PC-3 (cell line): ENCODE measurements at regions not wholly inside any gene's neighbourhood (a gene's known extent, or its start where the extent isn't known, plus 50 kb on each side); places are given as distances from the start of the nearest gene placed in this dataset.

Experiments used
- ATAC-seq: fragments of 200-7000 bp; cut with Tn5 transposase; 2 replicates; pipeline ENCODE4 v1.9.1; 2020; ENCODE audit warnings: mild to moderate bottlenecking, moderate library complexity
- BruUV-seq: library from RNA; stranded (reverse); fragments of 400-500 nt; replicated peaks from 2 replicates; lab custom pipeline; 2021; lab: Mats Ljungman, UMichigan
- CTCF ChIA-PET: fragments of 300-600 bp; sonication (Branson Sonifier 250); formaldehyde crosslinking; loops from one replicate; lab custom pipeline; 2022; ENCODE audit warnings: antibody characterized with exemption; lab: Charles Lee
- POLR2A ChIA-PET: fragments of 300-600 bp; sonication (Branson Sonifier 250); formaldehyde crosslinking; loops from one replicate; lab custom pipeline; 2022; ENCODE audit warnings: antibody characterized with exemption; ENCODE audit not compliant: unreplicated experiment; lab: Charles Lee
- DNase-seq: peaks from one replicate; pipeline ENCODE4 v3.0.0-alpha.2; 2015
- H2AFZ ChIP-seq: fragments of 300-600 bp; sonication (generic); 2 replicates; pipeline ENCODE4 v1.6.0; 2016; ENCODE audit warnings: antibody characterized with exemption, low read length
- H3F3A ChIP-seq: fragments of 300-600 bp; sonication (generic); one replicate; pipeline ENCODE4 v1.6.0; 2017; ENCODE audit warnings: antibody characterized with exemption, low read length, control low read depth, mild to moderate bottlenecking; ENCODE audit not compliant: unreplicated experiment
- H3K27ac ChIP-seq: fragments of 300-600 bp; sonication (generic); 2 replicates; pipeline ENCODE4 v1.5.1; 2016; ENCODE audit warnings: mild to moderate bottlenecking, low read length
- H3K27me3 ChIP-seq: fragments of 300-600 bp; sonication (generic); 2 replicates; pipeline ENCODE4 v1.6.1; 2016; ENCODE audit warnings: low read length, mixed read lengths
- H3K36me3 ChIP-seq: fragments of 300-600 bp; sonication (generic); 2 replicates; pipeline ENCODE4 v1.6.1; 2016; ENCODE audit warnings: low read depth, mixed run types, low read length, mixed read lengths
- H3K4me1 ChIP-seq: fragments of 300-600 bp; sonication (generic); 2 replicates; pipeline ENCODE4 v1.5.1; 2016; ENCODE audit warnings: low read length; ENCODE audit not compliant: insufficient read depth
- H3K4me2 ChIP-seq: fragments of 300-600 bp; sonication (generic); 2 replicates; pipeline ENCODE4 v1.6.0; 2016; ENCODE audit warnings: low read length
- H3K4me3 ChIP-seq: fragments of 300-600 bp; sonication (generic); 2 replicates; pipeline ENCODE4 v1.5.1; 2016; ENCODE audit warnings: mild to moderate bottlenecking, low read length, mixed read lengths
- H3K79me2 ChIP-seq: fragments of 300-600 bp; sonication (generic); 2 replicates; pipeline ENCODE4 v1.6.1; 2017; ENCODE audit warnings: low read length, mixed read lengths
- H3K9ac ChIP-seq: fragments of 300-600 bp; sonication (generic); 2 replicates; pipeline ENCODE4 v1.6.0; 2016; ENCODE audit warnings: mild to moderate bottlenecking, low read length
- H3K9me2 ChIP-seq: fragments of 300-600 bp; sonication (generic); replicated peaks from 2 replicates; pipeline ENCODE4 v1.6.1; 2016; ENCODE audit warnings: mixed run types, low read length, mixed read lengths
- H3K9me3 ChIP-seq: fragments of 300-600 bp; sonication (generic); 2 replicates; pipeline ENCODE4 v1.6.1; 2016; ENCODE audit warnings: low read length, mixed read lengths
- H4K20me1 ChIP-seq: fragments of 300-600 bp; sonication (generic); 2 replicates; pipeline ENCODE4 v1.6.1; 2016; ENCODE audit warnings: low read length, mixed read lengths
- CTCF ChIP-seq: fragments of 300-600 bp; sonication (generic); conservative IDR thresholded peaks from 2 replicates; pipeline ENCODE4 v1.5.1; 2017; ENCODE audit warnings: antibody characterized with exemption, low read depth, mild to moderate bottlenecking, low read length
- EZH2 ChIP-seq: fragments of 300-600 bp; sonication (generic); IDR thresholded peaks from one replicate; pipeline ENCODE4 v1.6.1; 2017; ENCODE audit warnings: antibody characterized with exemption, mild to moderate bottlenecking, low read length; ENCODE audit not compliant: unreplicated experiment
- EZH2phosphoT487 ChIP-seq: fragments of 300-600 bp; sonication (generic); IDR thresholded peaks from 2 replicates; pipeline ENCODE4 v1.6.1; 2018; ENCODE audit warnings: mild to moderate bottlenecking, antibody characterized with exemption, low read length, borderline replicate concordance
- intact Hi-C: fragments of 100-400 bp; cut with micrococcal nuclease; formaldehyde crosslinking; loops from 2 replicates; pipeline ENCODE4 v1.9.0; 2023

- intact Hi-C loops = no loop called here
- Histone ChIP-seq H3K9me3 (no peaks in the 10 kb centered on the region), H3K4me1 (peaks cover 11% of the 10 kb centered on the region), H3K27ac (no peak overlapping the region), H3K9ac (no peak overlapping the region), H3K79me2 (no peaks in the 10 kb centered on the region), H3K27me3 (no peaks in the 10 kb centered on the region), H3K4me3 (no peak overlapping the region), H4K20me1 (no peaks in the 10 kb centered on the region), H3K36me3 (no peaks in the 10 kb centered on the region), H3K9me2 (no peaks in the 10 kb centered on the region), H3F3A (no peaks in the 10 kb centered on the region), H3K4me2 (no peak overlapping the region), H2AFZ (no peak overlapping the region)
- POLR2A ChIA-PET = interaction anchor here (0.6 kb wide), 1 partner anchor 1114 kb away, joined by 4 read pairs; no protein-coding TSS in a partner anchor
- BruUV-seq = no TSS peak
- CTCF ChIA-PET = no interaction called here
- DNase-seq (no peak), ATAC-seq (no peak)
- TF ChIP-seq CTCF = no peak
- TF ChIP-seq EZH2phosphoT487 = no peak
- TF ChIP-seq EZH2 = no peak
Measured at GRCh38 chr2:8394131-8394530, 287.7 kb upstream of the ID2 start.

- no TSS peak for BruUV-seq
- intact Hi-C loops = no loop called here
- ATAC-seq (no peak), DNase-seq (no peak)
- Histone ChIP-seq H3F3A (no peaks in the 10 kb centered on the region), H3K4me1 (peaks cover 5% of the 10 kb centered on the region), H4K20me1 (no peaks in the 10 kb centered on the region), H3K79me2 (no peaks in the 10 kb centered on the region), H3K4me3 (no peak overlapping the region), H3K9me3 (no peaks in the 10 kb centered on the region), H3K4me2 (no peak overlapping the region), H3K27ac (no peak overlapping the region), H2AFZ (no peak overlapping the region), H3K9me2 (no peaks in the 10 kb centered on the region), H3K9ac (no peak overlapping the region), H3K36me3 (no peaks in the 10 kb centered on the region), H3K27me3 (no peaks in the 10 kb centered on the region)
- POLR2A ChIA-PET = interaction anchor here (0.6 to 1.0 kb wide), 2 partner anchors 20 to 1115 kb away, joined by 4 to 7 read pairs; no protein-coding TSS in a partner anchor
- CTCF ChIA-PET = no interaction called here
- no peak for TF ChIP-seq EZH2
- no peak for TF ChIP-seq CTCF
- TF ChIP-seq EZH2phosphoT487 = no peak
Measured at GRCh38 chr2:8394569-8395359, 287.1 kb upstream of the ID2 start.

- H3K79me2 ChIP-seq = no peaks in the 10 kb centered on the region
- H3K9ac ChIP-seq = no peak overlapping the region
- no peaks in the 10 kb centered on the region for H4K20me1 ChIP-seq
- CTCF ChIA-PET = interaction anchor here (0.6 kb wide), 1 partner anchor 231 kb away, joined by 3 read pairs; no protein-coding TSS in a partner anchor
- no peaks in the 10 kb centered on the region for H3K9me2 ChIP-seq
- no peak overlapping the region for H3K4me2 ChIP-seq
- H3K27me3 ChIP-seq = no peaks in the 10 kb centered on the region
- H3K9me3 ChIP-seq = no peaks in the 10 kb centered on the region
- POLR2A ChIA-PET = no interaction called here
- TF ChIP-seq EZH2phosphoT487 = no peak
- no peak for TF ChIP-seq CTCF
- TF ChIP-seq EZH2 = no peak
- no peak for ATAC-seq
- BruUV-seq = no TSS peak
- no peak for DNase-seq
- H3K36me3 ChIP-seq = no peaks in the 10 kb centered on the region
- no peaks in the 10 kb centered on the region for H3K4me1 ChIP-seq
- H3K4me3 ChIP-seq = no peak overlapping the region
- intact Hi-C loops = no loop called here
- no peak overlapping the region for H3K27ac ChIP-seq
- no peaks in the 10 kb centered on the region for H3F3A ChIP-seq
- H2AFZ ChIP-seq = no peak overlapping the region
Measured at GRCh38 chr2:8395718-8396117, 286.1 kb upstream of the ID2 start.
